OCI-LY1 (cell line): ENCODE measurements at regions not wholly inside any gene's neighbourhood (a gene's known extent, or its start where the extent isn't known, plus 50 kb on each side); places are given as distances from the start of the nearest gene placed in this dataset.

Source experiments
- H2AFZ ChIP-seq: fragments of 200-600 bp; sonication (generic), shearing (Covaris generic); 2 replicates; pipeline ENCODE4 v1.6.0; 2014; ENCODE audit warnings: antibody characterized with exemption, mild to moderate bottlenecking, low read length
- H3F3A ChIP-seq: fragments of 200-600 bp; sonication (generic), shearing (Covaris generic); 2 replicates; pipeline ENCODE4 v1.6.0; 2014; ENCODE audit warnings: mild to moderate bottlenecking, antibody characterized with exemption, low read length, moderate library complexity; ENCODE audit not compliant: insufficient read depth
- H3K27ac ChIP-seq: fragments of 200-600 bp; sonication (generic); 2 replicates; pipeline ENCODE4 v1.5.1; 2014; ENCODE audit warnings: low read length, mixed run types, mild to moderate bottlenecking, low read depth; ENCODE audit not compliant: poor library complexity, severe bottlenecking
- H3K27me3 ChIP-seq: fragments of 200-600 bp; sonication (generic); 2 replicates; pipeline ENCODE4 v1.6.0; 2014; ENCODE audit warnings: antibody characterized with exemption, mild to moderate bottlenecking, low read length, moderate library complexity; ENCODE audit not compliant: insufficient read depth
- H3K36me3 ChIP-seq: fragments of 200-600 bp; sonication (generic); 2 replicates; pipeline ENCODE4 v1.6.1; 2014; ENCODE audit warnings: mild to moderate bottlenecking, antibody characterized with exemption, low read length, moderate library complexity, mixed read lengths; ENCODE audit not compliant: insufficient read depth
- H3K4me1 ChIP-seq: fragments of 200-600 bp; sonication (generic); 2 replicates; pipeline ENCODE4 v1.5.1; 2014; ENCODE audit warnings: mild to moderate bottlenecking, low read length, moderate library complexity; ENCODE audit not compliant: insufficient read depth, severe bottlenecking
- H3K4me2 ChIP-seq: fragments of 200-600 bp; sonication (generic), shearing (Covaris generic); 2 replicates; pipeline ENCODE4 v1.6.1; 2014; ENCODE audit warnings: low read length
- H3K4me3 ChIP-seq: fragments of 200-600 bp; sonication (generic); 2 replicates; pipeline ENCODE4 v1.5.1; 2014; ENCODE audit warnings: low read length, low read depth, mild to moderate bottlenecking, mixed read lengths; ENCODE audit not compliant: poor library complexity, severe bottlenecking
- H3K79me2 ChIP-seq: fragments of 200-600 bp; shearing (Covaris generic); 2 replicates; pipeline ENCODE4 v1.6.1; 2016; ENCODE audit warnings: mixed run types, low read length, mixed read lengths; ENCODE audit not compliant: insufficient read depth
- H3K9ac ChIP-seq: fragments of 200-600 bp; sonication (generic), shearing (Covaris generic); 2 replicates; pipeline ENCODE4 v1.6.1; 2014; ENCODE audit warnings: mild to moderate bottlenecking, low read length, mixed read lengths
- H3K9me2 ChIP-seq: fragments of 200-600 bp; sonication (generic), shearing (Covaris generic); 2 replicates; pipeline ENCODE4 v1.6.1; 2014; ENCODE audit warnings: low read depth, mild to moderate bottlenecking, low read length, mixed read lengths
- H3K9me3 ChIP-seq: fragments of 200-600 bp; shearing (Covaris generic); 2 replicates; pipeline ENCODE4 v1.6.1; 2014; ENCODE audit warnings: low read length, mixed read lengths
- H4K20me1 ChIP-seq: fragments of 200-600 bp; sonication (generic), shearing (Covaris generic); 2 replicates; pipeline ENCODE4 v1.6.0; 2016; ENCODE audit warnings: mild to moderate bottlenecking, low read length; ENCODE audit not compliant: insufficient read depth
- CTCF ChIP-seq: fragments of 200-600 bp; sonication (generic), shearing (Covaris generic); IDR thresholded peaks from 2 replicates; pipeline ENCODE4 v1.5.1; 2017; ENCODE audit warnings: mild to moderate bottlenecking, antibody characterized with exemption, low read length, moderate library complexity, mixed read lengths
- EZH2 ChIP-seq: fragments of 200-600 bp; sonication (generic), shearing (Covaris generic); IDR thresholded peaks from 2 replicates; pipeline ENCODE4 v1.8.0; 2017; ENCODE audit warnings: borderline replicate concordance, mixed run types, mild to moderate bottlenecking, antibody characterized with exemption, low read length, moderate library complexity, mixed read lengths

- Histone ChIP-seq H2AFZ (no peak overlapping the region), H3K79me2 (no peaks in the 10 kb centered on the region), H3K4me1 (peaks cover 53% of the 10 kb centered on the region), H3K4me2 (no peak overlapping the region), H3K36me3 (no peaks in the 10 kb centered on the region), H3K9me3 (no peaks in the 10 kb centered on the region), H3F3A (no peaks in the 10 kb centered on the region), H3K9ac (no peak overlapping the region), H4K20me1 (no peaks in the 10 kb centered on the region), H3K9me2 (no peaks in the 10 kb centered on the region), H3K27ac (no peak overlapping the region), H3K4me3 (no peak overlapping the region), H3K27me3 (no peaks in the 10 kb centered on the region)
- TF ChIP-seq EZH2 (no peak), CTCF (no peak)
These were observed 540.5 kb downstream of the CD83 start for GRCh38 chr6:14658030-14658429.

- Histone ChIP-seq H3K9me2 (no peaks in the 10 kb centered on the region), H3K79me2 (no peaks in the 10 kb centered on the region), H3K4me3 (no peak overlapping the region), H3F3A (no peaks in the 10 kb centered on the region), H3K4me1 (peaks cover 62% of the 10 kb centered on the region), H3K27ac (no peak overlapping the region), H3K9ac (no peak overlapping the region), H2AFZ (no peak overlapping the region), H3K27me3 (no peaks in the 10 kb centered on the region), H3K36me3 (no peaks in the 10 kb centered on the region), H3K4me2 (no peak overlapping the region), H4K20me1 (no peaks in the 10 kb centered on the region), H3K9me3 (no peaks in the 10 kb centered on the region)
- TF ChIP-seq EZH2 (no peak), CTCF (no peak)
These were observed 541.5 kb downstream of the CD83 start for GRCh38 chr6:14658886-14659561.

- no peaks in the 10 kb centered on the region for H3F3A ChIP-seq
- H3K9me3 ChIP-seq = no peaks in the 10 kb centered on the region
- no peaks in the 10 kb centered on the region for H3K9me2 ChIP-seq
- no peak for TF ChIP-seq EZH2
- TF ChIP-seq CTCF = no peak
- H3K4me2 ChIP-seq = no peak overlapping the region
- no peak overlapping the region for H3K27ac ChIP-seq
- H2AFZ ChIP-seq = no peak overlapping the region
- no peak overlapping the region for H3K4me3 ChIP-seq
- no peaks in the 10 kb centered on the region for H3K36me3 ChIP-seq
- no peak overlapping the region for H3K9ac ChIP-seq
- H4K20me1 ChIP-seq = no peaks in the 10 kb centered on the region
- peaks cover 70% of the 10 kb centered on the region for H3K4me1 ChIP-seq
- no peaks in the 10 kb centered on the region for H3K27me3 ChIP-seq
- H3K79me2 ChIP-seq = no peaks in the 10 kb centered on the region
These were observed 542.3 kb downstream of the CD83 start for GRCh38 chr6:14659841-14660240.
